OCI-LY3 (cell line): ENCODE measurements at regions not wholly inside any gene's neighbourhood (a gene's known extent, or its start where the extent isn't known, plus 50 kb on each side); places are given as distances from the start of the nearest gene placed in this dataset.

Experiments
- H2AFZ ChIP-seq: fragments of 200-600, 300-600 bp; shearing (Covaris generic); 2 replicates; pipeline ENCODE4 v1.6.0; 2014; ENCODE audit warnings: antibody characterized with exemption, low read depth, low read length
- H3K27ac ChIP-seq: fragments of 200-600, 300-600 bp; sonication (generic); 2 replicates; pipeline ENCODE4 v1.5.1; 2014; ENCODE audit warnings: mild to moderate bottlenecking, low read length, moderate library complexity, mixed read lengths
- H3K27me3 ChIP-seq: fragments of 200-600, 300-600 bp; sonication (generic); 2 replicates; pipeline ENCODE4 v1.6.1; 2014; ENCODE audit warnings: low read depth, low read length, mixed read lengths
- H3K36me3 ChIP-seq: fragments of 200-600, 300-600 bp; sonication (generic); replicated peaks from 2 replicates; pipeline ENCODE3; 2014; ENCODE audit warnings: low read depth, low read length, mixed read lengths
- H3K4me1 ChIP-seq: fragments of 300-600, 200-600 bp; sonication (generic); 2 replicates; pipeline ENCODE4 v1.6.1; 2014; ENCODE audit warnings: low read length, mixed read lengths
- H3K4me2 ChIP-seq: fragments of 200-600, 300-600 bp; sonication (generic); 2 replicates; pipeline ENCODE4 v1.6.1; 2014; ENCODE audit warnings: low read length, mixed read lengths
- H3K4me3 ChIP-seq: fragments of 300-600, 200-600 bp; sonication (generic); 2 replicates; pipeline ENCODE4 v1.5.1; 2014; ENCODE audit warnings: antibody characterized with exemption, mild to moderate bottlenecking, low read length, moderate library complexity
- H3K79me2 ChIP-seq: fragments of 300-600, 200-600 bp; shearing (Covaris generic); 2 replicates; pipeline ENCODE4 v1.6.1; 2014; ENCODE audit warnings: mild to moderate bottlenecking, low read length, mixed read lengths
- H3K9ac ChIP-seq: fragments of 300-600, 200-600 bp; shearing (Covaris generic); 2 replicates; pipeline ENCODE4 v1.6.0; 2014; ENCODE audit warnings: mild to moderate bottlenecking, low read length, moderate library complexity
- H3K9me3 ChIP-seq: fragments of 200-600, 300-600 bp; shearing (Covaris generic); 2 replicates; pipeline ENCODE4 v1.6.1; 2014; ENCODE audit warnings: low read length, mixed read lengths; ENCODE audit not compliant: insufficient read depth
- H4K20me1 ChIP-seq: fragments of 200-600, 300-600 bp; sonication (generic); 2 replicates; pipeline ENCODE4 v1.6.1; 2016; ENCODE audit warnings: low read length, mixed read lengths; ENCODE audit not compliant: insufficient read depth
- CTCF ChIP-seq: fragments of 200-600, 300-600 bp; sonication (generic); IDR thresholded peaks from 2 replicates; pipeline ENCODE4 v1.5.1; 2014; ENCODE audit warnings: antibody characterized with exemption, low read length, low read depth
- EZH2phosphoT487 ChIP-seq: fragments of 200-600 bp; shearing (Covaris generic); IDR thresholded peaks from 2 replicates; pipeline ENCODE4 v1.6.1; 2018; ENCODE audit warnings: antibody characterized with exemption, mixed run types, low read depth

- no peaks in the 10 kb centered on the region for H3K4me1 ChIP-seq
- H3K4me3 ChIP-seq = no peak overlapping the region
- TF ChIP-seq CTCF = no peak
- TF ChIP-seq EZH2phosphoT487 = no peak
- H3K9ac ChIP-seq = no peak overlapping the region
- no peak overlapping the region for H3K27ac ChIP-seq
- H3K36me3 ChIP-seq = no peaks in the 10 kb centered on the region
- no peak overlapping the region for H2AFZ ChIP-seq
- no peaks in the 10 kb centered on the region for H3K79me2 ChIP-seq
- H3K9me3 ChIP-seq = no peaks in the 10 kb centered on the region
- H4K20me1 ChIP-seq = no peaks in the 10 kb centered on the region
- H3K4me2 ChIP-seq = no peak overlapping the region
- H3K27me3 ChIP-seq = no peaks in the 10 kb centered on the region
Observed at GRCh38 chr6:3568396-3569082, 111.7 kb upstream of the SLC22A23 start.

GRCh38 chr6:3566812-3567211 lies 110.0 kb upstream of the SLC22A23 start:
- TF ChIP-seq EZH2phosphoT487 = no peak
- no peak for TF ChIP-seq CTCF
- Histone ChIP-seq H3K9ac (no peak overlapping the region), H3K79me2 (no peaks in the 10 kb centered on the region), H3K4me2 (no peak overlapping the region), H2AFZ (no peak overlapping the region), H3K36me3 (no peaks in the 10 kb centered on the region), H3K9me3 (no peaks in the 10 kb centered on the region), H3K27ac (no peak overlapping the region), H3K27me3 (no peaks in the 10 kb centered on the region), H4K20me1 (no peaks in the 10 kb centered on the region), H3K4me3 (no peak overlapping the region), H3K4me1 (no peaks in the 10 kb centered on the region)

GRCh38 chr6:3565291-3565690 lies 108.4 kb upstream of the SLC22A23 start:
- Histone ChIP-seq H3K9me3 (no peaks in the 10 kb centered on the region), H3K36me3 (no peaks in the 10 kb centered on the region), H4K20me1 (no peaks in the 10 kb centered on the region), H3K27ac (no peak overlapping the region), H3K4me2 (no peak overlapping the region), H3K4me1 (no peaks in the 10 kb centered on the region), H3K79me2 (no peaks in the 10 kb centered on the region), H3K27me3 (no peaks in the 10 kb centered on the region), H3K9ac (no peak overlapping the region), H3K4me3 (no peak overlapping the region), H2AFZ (no peak overlapping the region)
- TF ChIP-seq EZH2phosphoT487 (no peak), CTCF (no peak)

- H3K27me3 ChIP-seq = peaks cover 9% of the 10 kb centered on the region
- no peak overlapping the region for H3K9ac ChIP-seq
- H3K4me3 ChIP-seq = no peak overlapping the region
- no peak overlapping the region for H2AFZ ChIP-seq
- no peaks in the 10 kb centered on the region for H4K20me1 ChIP-seq
- no peak for TF ChIP-seq EZH2phosphoT487
- TF ChIP-seq CTCF = no peak
- H3K36me3 ChIP-seq = no peaks in the 10 kb centered on the region
- H3K79me2 ChIP-seq = no peaks in the 10 kb centered on the region
- no peaks in the 10 kb centered on the region for H3K9me3 ChIP-seq
- no peak overlapping the region for H3K27ac ChIP-seq
- no peaks in the 10 kb centered on the region for H3K4me1 ChIP-seq
- no peak overlapping the region for H3K4me2 ChIP-seq
Observed at GRCh38 chr6:3561725-3562124, 104.9 kb upstream of the SLC22A23 start.
